SW 1271 (cell line): ENCODE measurements at regions not wholly inside any gene's neighbourhood (a gene's known extent, or its start where the extent isn't known, plus 50 kb on each side); places are given as distances from the start of the nearest gene placed in this dataset.
"Not testable (repeated sequence)": the region's sequence is repeated elsewhere in the genome, so short reads cannot be mapped to it uniquely, and the experiment has no call there.

ENCODE experiments used
- DNase-seq, 2 experiments: peaks; one replicate each; lab custom pipeline; 2025; lab: John Stamatoyannopoulos, UW

GRCh38 chr10:21292763-21293517, 232.5 kb downstream of the SKIDA1 start:
- peak; percentile 41 to 82 for DNase-seq

GRCh38 chr10:21290499-21291160, 234.9 kb downstream of the SKIDA1 start:
- DNase-seq, result no peak

DNA sequence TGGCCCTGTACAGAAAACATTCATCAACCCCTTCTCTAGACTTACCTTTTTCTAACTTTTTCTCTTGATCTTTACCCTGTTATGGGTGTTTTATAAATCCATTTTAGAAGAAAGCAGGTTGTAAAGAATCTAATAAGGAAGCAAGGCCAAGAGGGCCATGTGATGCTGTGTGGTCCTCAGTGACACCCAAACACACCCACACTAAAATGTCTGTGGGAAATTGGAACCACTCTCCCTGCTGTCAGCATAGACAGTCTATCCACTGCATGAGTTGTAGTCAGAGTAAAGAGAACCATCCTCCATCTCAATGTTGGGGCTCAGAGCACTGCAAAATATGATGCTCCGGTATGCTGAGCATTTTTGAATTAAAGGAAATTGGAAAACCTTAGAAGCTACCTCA, 235.5 kb downstream of the SKIDA1 start:
- DNase-seq, result no peak

GRCh38 chr10:21289271-21289670, 236.2 kb downstream of the SKIDA1 start:
- no peak for DNase-seq

GRCh38 chr10:21285742-21286331, 239.6 kb downstream of the SKIDA1 start:
- no peak for DNase-seq

- DNase-seq, result no peak
Observed at GRCh38 chr10:21285207-21285606, 240.3 kb downstream of the SKIDA1 start.

DNA sequence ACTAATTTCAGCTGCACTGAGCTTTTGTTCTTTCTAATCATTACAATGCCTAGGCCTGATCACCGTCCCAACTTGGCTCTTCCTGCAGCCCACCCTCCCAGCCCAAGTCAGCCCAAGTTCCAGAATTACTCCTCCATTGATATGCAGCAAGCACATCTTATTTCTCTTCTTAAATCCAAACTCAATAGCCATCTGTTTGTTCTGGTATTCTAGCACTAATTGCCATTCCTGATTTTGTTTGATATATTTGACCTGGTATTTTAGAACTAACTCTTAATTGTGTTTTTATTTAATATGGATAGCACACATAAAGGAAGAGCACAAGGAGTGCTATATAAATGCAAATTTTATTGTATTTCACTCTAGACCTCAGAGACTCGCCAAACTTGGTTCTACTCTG, 241.2 kb downstream of the SKIDA1 start:
- no peak for DNase-seq

- DNase-seq, result not testable (repeated sequence)
Observed at GRCh38 chr10:21283053-21283452, 242.4 kb downstream of the SKIDA1 start.

DNA sequence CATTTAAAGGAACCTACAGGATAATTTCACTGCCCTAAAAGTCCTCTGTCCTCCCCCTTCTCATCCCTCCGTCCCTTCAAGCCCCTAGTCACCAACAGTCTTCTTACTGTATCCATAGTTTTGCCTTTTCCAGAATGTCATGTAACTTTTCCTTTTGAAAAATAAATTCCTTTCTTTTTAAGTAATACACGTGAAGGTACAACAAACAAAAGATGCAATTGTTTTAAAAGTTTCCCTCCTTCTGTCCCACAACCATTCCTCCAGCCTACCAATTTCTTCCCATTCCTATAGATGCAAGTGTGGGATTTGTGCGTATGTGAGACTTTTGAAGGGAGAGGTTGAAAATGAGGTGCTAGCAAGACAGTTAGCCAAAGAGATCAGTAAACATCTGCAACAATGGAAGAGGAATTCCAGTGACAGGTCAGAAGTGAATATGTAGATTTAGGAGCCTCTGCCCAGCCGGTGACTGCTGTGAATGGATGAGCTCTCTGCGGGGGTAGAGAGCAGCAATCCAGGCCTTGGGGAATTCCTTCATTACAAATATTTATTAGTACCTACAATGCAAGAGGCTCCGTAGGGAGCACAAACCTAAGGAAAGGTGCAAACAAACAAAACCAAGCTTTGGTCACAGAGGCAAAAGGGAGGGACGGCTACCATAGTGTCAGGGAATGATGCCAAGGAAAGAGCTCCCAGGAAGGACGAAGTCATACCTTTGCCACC, 243.6 kb downstream of the SKIDA1 start:
- no peak for DNase-seq

GRCh38 chr10:21280971-21281572, 244.4 kb downstream of the SKIDA1 start:
- DNase-seq, result no peak

GRCh38 chr10:21280037-21280436, 245.4 kb downstream of the SKIDA1 start:
- DNase-seq, result no peak

DNA sequence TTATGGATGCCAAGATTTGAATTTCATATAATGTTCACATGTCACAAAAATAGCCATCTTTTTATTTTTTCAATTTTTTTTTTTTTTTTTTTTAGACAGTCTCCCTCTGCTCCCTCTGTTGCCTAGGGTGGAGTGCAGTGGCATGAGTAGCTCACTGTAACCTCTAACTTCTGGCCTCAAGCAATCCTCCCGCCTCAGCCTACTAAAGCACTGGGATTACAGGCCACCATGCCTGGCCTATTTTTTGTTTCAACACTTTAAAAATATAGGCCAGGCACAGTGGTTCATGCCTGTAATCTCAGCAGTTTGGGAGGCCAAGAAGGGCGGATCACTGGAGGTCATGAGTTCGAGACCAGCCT, 246.3 kb downstream of the SKIDA1 start:
- no peak for DNase-seq

- peak; percentile 52 to 79 for DNase-seq
Observed at GRCh38 chr10:21278491-21279216, 246.8 kb downstream of the SKIDA1 start.

GRCh38 chr10:21273400-21273968, 252.0 kb downstream of the SKIDA1 start:
- no peak for DNase-seq

DNA sequence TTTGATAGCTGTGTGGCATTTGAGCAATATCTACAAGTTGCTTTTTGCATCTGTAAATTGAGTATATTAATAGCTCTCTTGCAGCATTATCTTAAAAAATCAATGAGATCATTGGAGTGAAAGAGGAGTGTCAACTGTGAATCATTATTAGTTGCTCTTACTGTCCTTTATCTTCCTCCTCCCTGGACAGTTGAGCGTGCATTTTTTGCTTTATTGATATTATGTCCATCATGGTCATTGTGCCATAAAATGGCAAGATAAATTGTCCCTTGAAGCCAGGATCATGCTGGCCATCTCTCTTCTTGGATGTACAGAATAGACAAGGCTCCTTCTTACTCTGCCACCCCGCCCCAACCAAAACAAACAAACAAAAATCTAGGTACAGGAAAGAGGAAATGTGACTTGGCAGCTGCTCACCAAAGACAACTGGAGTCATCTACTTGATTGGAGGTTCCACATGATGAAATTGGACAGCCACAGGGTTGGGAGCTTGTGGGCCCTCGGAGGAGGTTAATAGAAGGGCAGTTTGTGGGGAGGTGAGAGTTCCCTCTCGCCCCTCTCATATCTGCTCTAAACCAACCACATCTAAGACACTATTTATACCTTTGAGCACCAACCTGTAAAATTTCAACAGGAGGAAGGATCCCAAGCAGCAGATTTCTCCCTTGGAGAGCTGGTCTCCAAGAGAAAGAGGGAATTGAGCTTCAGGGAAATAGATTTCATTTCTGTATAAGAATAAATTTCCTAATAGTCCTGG, 252.7 kb downstream of the SKIDA1 start:
- no peak for DNase-seq

- DNase-seq, result no peak
Observed at GRCh38 chr10:21270976-21271375, 254.5 kb downstream of the SKIDA1 start.

- DNase-seq, result no peak
Observed at GRCh38 chr10:21269289-21269688, 256.2 kb downstream of the SKIDA1 start.

DNA sequence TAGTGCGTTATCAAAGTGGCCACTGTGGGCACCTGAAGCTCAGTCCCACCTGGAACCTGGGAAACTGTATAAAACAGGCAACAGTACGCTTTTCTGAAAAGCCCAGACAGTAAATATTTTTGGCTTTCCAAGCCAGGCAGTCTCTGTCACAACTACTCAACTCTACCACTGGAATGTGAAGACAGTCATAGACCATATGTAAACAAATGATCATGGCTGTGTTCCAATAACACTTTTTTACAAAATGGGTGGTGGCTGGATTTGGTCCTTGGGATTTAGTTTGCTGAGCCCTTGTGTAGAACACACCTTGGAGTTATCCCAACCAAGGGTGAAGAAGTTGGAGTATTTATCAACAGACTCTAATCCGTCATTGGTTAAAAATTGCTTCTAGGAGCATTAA, 259.9 kb downstream of the SKIDA1 start:
- no peak for DNase-seq

DNA sequence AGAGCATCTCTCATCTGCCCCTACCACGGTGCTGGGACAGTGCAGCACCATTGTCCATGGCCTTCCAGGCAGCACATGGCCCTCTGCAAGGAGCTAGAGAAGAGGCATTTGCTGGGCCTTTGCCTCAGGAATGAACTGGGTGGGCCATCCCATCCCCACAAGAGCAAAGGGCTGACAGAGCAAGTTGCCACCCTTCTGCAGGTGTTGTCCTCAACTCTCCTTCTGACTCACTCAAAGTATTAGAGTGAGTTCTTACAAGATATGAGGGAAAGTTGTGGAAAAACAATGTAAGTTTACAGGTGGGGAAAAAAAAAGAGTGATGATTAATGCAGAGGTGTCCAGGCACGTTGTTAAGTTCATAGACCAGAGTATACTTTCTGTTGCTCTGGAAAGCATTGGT, 261.2 kb downstream of the SKIDA1 start:
- no peak for DNase-seq

GRCh38 chr10:21263839-21264238, 261.6 kb downstream of the SKIDA1 start:
- DNase-seq, result no peak
